CD4-positive, alpha-beta T cell treated with Interleukin-4 for 4 hours (primary cell): ENCODE measurements at regions not wholly inside any gene's neighbourhood (a gene's known extent, or its start where the extent isn't known, plus 50 kb on each side); places are given as distances from the start of the nearest gene placed in this dataset.

ENCODE experiments used
- DNase-seq: peaks from one replicate; pipeline ENCODE4 v3.0.0-alpha.2; 2020

DNA sequence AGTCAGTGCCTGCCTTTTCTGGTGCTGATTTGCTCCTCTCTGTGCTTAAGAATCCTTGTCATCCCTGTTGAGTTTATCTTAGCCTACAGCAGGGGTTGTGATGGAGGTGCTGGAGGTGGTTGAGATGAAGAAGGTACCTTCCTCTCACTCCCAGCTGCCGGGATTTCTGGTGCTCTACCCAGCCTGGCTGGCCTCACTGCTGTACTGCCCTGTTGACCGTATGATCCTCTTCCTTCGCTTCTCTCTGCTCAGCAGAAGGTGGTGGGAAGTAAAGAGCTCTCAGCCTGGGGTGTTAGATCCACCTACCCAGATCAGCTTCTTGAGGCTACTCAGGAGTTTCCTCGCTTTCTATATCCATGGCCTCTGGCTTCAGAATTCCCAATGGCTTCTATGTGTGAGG lies 101.0 kb upstream of the NXT1 start:
- no peak for DNase-seq

DNA sequence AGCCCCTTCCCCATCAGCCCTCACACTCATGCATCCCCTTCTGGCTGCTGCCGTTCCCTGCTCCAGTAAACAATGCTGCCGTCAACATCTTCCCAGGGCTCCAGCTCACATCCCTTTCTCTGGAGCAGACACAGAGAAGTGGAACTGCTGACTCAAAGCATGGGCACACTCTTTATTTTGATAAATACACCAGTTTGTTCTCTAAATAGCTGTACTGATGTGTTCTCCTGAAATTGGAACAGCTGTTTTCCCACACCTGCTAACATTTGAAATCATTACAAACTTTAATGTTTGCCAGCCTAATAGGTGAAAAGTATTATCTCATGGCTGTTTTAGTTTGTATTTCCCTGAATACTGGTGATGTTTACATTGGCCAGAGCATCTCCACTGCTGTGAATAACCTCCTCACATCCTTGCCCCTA lies 102.1 kb upstream of the NXT1 start:
- DNase-seq: no peak

DNA sequence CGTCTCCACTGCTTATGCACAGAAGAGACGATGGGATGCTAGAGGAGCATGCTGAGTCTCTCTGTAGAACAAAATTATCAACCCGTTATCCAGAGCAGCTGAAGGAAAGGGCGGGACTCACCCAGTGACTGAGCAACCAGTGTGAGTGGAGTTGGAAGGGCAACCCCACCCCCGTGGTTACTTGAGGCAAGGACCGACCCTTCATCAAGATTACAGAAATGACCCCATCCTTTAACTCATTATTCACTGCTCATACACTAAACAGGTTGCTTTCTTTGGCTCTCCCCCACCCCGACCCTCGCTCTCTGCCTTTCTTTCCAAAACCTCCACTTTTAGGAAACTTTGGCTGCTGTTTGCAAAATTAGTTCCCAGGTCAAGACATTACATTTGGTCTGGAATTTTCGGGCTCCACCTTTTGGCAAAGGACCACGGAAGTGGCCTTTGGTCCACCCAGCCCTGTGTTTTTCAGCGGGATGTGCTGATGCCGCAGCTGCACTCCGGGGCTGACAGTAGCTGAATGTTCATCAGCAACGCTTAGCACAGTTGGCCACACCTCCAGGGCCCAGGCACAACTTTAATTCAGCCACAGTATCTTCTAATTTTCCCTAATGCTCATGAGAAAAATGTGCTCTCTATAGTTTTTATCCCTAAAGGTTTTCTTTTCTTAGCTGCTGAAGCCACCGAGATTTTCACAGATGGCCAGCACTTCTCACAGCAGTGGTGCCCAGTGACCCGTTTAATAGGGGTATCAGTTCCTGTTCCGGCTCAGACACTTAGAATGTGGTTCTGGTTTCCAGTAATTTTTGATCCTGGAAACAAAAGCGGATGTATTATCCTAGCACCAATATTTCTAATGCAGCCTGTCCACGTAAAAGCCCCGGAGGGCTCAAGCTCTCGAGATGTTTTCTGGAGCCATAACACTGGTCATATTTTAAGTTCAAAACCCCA lies 103.6 kb upstream of the NXT1 start:
- DNase-seq: no peak

DNA sequence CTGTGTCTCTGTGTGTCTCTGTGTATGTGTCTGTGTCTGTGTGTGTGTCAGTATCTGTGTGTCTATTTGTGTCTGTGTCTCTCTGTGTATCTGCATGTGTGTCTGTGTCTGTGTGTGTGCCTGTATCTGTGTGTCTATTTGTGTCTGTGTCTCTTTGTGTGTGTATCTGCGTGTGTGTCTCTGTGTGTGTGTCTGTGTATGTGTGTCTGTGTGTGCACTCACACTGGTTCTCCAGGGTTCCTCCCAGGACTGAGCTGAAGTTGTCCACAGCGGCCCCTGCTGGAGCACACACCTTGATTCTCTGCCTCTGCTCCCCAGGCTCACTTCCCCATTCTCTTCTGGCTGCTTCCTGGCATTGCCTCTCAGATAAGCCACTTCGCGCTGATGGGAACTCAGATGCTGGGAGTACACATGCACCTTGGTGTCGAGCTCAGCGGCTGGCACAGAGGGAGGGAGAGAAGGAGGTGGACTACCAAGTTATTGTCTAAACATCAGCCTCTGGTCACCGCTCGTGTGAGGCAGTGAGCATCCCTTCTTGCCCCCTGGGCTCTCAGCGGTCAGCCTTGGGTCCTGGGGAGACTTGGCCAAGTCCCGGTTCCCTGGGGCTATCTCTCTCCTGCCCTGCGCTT lies 104.9 kb upstream of the NXT1 start:
- peak; percentile 4 for DNase-seq

DNA sequence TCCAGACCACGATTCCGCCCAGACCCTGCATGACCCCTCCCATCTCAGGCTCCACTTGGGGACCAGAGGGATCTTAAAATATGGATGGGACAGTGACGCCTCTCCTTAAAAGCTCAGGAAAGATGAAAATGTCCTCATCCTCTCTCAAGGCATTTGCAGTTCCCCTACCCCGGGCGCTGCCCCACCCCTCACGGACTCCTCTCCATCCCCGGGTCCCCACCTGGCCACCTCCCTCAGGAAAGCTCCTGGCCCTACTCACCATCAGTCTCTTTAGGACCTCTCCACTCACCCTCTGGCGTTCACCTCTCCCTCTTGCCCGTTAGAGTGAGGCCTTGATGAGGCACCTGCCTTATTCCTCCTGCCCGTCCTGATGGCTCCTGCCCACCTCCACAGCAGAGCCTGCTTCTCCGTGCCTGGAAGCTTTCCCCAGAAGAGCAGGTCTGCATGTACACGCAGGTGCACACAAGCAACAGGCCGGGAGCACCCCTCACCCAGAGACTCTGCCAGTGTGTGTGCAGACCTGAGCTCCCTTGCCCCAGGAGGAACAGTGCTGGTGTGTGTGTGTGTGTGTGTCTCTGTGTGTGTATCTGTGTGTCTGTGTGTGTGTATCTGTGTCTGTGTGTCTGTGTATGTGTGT lies 105.6 kb upstream of the NXT1 start:
- no peak for DNase-seq

DNA sequence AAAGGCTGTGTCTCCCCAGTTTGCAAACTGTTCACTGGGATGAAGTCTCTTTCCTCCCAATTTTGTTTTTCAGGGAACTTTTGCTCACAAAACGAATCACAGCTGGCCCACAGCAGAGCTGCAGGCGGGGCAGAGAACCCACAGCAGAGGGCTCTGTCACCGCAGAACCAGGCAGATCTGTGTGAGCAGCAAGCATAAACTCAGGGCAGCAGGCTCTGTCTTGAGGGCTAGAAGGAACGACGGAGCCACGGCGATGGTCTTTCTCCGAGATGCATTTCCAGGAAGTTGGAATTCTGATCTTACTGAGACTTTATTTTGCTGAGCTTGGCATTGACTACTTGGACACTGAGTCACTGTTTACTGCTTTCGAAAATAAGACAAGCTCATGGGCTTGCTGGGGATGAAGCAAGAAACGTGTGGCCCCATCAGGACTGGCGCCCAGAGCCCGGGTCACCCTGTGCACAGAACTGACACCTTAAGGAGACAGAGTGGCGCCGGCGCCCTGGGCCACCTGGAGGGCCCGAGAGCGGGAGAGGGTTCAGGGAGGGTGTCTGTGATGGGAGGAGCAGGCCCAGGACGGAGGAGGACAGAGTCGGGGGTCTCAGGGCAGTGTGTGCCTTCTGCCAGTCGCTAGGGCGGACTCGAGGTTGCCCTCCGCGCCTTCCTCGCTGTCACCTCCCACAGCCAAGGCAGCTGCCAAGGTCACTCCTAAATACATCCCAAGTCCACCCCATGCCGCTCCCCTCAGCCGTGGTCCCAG lies 106.3 kb upstream of the NXT1 start:
- no peak for DNase-seq

DNA sequence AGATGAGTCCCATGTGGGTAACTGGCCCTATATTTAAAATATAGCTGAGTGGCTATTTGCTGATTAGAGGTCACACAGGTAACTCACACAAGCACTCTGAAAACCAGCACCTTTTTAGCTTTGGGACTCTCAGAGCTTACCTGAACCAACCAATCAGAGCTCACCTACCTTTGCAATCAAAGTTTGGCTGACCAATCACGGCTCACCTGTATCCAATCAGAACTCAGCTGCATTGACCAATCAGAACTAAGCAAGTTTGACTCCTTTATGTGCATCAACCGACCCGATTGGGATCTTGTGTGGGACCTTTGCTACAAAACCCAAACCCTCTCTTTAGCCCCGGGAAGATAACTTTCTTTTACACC lies 106.8 kb upstream of the NXT1 start:
- no peak for DNase-seq

DNA sequence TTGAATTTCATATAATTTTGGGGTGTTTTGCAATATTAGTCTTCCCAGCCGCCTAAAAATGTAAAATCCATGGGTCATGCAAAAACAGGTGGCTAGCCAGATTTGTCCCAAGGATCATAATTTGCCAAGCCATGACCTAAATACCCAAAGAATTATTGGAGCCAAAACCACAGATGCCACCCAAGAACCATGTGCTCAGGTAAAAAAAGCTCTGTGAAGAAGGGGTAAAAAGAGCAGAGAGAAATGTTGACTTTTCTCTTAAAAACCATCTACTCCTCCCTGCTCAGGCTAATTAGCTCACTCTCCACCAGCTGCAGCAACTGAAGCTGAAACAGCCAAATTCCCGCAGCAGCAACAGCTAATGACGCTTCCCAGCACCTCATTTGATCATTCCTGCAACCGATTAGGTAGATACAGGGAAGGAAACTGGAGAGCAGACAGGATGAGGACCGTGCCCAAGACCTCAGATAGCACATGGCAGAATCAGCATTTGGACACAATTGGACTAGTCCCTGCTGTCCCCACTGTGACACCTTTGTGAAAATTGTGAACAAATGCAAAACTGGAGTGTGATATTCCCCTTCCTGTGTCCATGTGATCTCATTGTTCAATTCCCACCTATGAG lies 107.9 kb upstream of the NXT1 start:
- DNase-seq: no peak

DNA sequence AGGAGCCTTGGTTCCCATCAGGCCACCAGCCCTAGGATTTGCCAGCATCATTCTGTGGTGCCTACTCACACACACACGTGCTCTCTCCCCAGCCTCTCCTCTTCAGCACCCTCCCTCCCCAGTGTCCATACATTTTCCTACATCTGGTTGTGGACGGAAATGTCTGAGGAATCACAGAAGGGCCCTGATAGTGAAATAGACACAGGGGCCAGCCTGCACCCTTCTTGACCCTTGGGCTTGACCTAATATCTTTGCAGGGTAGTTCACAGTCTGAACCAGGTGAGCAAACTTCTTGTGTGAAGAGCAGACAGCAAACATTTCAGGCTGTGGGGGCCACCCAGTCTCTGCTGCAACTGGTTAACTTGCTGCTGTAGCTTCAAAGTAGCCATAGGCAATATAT lies 108.5 kb upstream of the NXT1 start:
- DNase-seq: no peak

DNA sequence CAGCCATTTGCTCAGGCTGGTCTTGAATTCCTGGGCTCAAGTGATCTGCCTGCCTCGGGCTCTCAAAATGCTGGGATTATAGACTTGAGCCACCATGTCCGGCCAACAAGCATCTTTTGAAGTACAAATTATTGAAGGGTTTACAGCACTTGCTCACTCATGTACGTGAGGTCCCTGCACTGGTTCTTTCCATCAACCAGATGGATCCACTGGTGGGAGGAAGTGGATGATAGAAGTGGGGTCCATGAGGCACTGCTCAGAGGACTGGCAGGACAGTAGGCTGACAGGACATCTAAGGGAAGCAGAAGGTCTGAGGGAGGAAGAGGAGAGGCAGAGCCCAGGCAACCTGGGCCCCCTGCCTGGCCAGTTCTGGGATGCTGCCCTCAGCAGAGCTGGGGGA lies 109.2 kb upstream of the NXT1 start:
- DNase-seq: no peak

DNA sequence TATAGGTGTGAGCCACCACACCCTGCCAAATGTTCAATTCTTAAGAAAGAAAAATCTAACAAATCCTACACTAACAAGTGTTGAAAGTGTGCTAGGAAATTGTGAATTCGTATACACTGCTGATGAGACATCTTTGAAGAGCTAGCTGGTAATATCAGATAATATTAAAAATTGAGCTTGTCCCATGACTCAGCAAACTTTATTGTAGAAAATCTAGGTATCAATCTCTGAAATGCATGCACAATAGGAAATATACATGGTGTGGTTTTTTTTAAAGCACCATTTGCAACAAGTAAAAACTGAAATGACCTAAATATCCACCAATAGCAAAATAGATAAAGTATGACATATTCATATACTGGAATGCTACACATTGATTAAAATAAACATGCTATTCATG lies 110.1 kb upstream of the NXT1 start:
- DNase-seq: no peak

DNA sequence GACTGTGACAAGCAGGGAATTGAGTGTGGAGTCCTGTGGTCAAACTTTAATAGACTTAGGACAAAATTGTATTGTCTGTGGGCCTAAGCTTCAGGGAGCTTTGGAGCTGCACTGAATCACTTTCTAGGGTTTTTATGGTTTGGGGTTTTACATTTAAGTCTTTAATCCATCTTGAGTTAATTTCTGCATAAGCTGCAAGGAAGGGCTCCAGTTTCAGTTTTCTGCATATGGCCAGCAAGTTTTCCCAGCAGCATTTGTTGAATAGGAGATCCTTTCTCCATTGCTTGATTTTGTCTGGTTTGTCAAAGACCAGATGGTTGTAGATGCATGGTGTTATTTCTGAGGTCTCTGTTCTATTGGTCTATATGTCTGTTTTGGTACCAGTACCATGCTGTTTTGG lies 113.4 kb upstream of the NXT1 start:
- DNase-seq: no peak

DNA sequence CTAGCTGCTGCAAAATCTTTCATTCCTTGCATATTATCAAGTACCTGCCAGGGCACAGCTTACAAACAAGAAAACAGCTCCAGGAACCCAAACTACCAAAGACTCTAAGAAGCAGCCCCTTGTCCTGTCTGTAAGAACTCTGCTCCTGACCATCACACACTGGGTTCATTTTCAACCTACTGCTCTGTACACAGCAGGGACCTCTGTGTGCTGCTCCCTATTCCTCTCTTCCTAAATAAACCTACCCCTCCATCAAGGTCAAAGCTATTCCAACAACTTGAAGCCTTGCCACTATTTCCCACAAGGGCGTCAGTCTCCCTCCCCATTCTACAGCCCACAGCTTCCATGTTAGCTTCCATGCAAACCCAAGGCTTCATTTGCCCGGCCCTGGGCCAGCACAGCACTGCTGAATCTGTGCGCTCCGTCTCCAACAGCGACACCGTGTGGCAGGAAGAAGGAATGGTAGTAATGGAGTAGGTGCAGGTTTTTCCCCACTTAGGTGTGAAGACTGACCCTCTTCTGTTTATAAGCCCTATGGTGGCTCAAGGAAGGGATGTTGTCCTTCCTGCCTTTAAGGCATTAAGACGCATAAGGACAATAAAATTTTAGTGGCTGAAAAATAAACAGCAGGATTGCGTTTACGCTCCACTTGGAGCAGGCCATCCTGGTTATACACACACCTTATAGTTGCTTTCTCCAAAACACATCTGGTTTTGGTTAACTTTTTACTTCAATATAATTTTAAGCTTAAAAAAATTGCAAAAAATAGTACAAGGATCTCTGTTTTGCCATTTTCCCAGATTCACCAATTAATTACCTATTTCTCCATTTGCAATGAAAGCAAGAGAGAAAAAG lies 115.2 kb upstream of the NXT1 start:
- DNase-seq: no peak

DNA sequence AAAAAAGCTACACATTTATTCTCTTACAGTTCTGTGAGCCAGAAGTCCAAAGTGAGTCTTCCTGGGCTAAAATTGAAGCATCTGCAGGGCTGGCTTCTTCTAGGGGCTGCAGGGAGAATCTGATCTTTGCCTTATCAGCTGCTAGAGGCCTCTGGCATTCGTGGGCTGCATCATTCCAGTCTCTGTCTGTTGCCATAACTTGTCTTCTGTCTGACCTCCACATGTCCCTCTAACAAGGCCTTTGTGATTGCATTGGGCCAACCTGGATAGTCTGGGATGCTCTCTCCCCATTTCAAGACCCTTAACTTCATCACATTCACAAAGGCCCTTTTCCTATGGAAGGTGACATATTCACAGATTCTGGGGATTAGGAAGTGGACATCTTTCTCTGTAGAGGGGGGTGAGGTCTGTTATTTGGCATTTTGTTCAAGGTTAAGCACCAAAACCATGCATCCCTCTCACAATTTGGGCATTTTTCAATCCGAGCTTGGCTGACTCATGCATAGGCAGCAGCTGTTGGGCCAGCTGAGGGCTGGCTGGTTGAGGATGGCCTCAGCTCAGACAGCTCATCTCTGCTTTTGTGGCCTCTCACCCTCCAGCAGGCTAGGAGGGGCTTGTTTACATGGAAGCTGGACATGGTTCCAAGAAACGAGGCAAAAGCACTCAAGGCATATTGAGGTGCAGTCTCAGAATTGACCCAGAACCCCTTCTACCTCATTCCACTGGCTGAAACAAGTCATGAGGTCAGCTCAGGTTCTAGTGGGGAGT lies 116.1 kb upstream of the NXT1 start:
- no peak for DNase-seq

DNA sequence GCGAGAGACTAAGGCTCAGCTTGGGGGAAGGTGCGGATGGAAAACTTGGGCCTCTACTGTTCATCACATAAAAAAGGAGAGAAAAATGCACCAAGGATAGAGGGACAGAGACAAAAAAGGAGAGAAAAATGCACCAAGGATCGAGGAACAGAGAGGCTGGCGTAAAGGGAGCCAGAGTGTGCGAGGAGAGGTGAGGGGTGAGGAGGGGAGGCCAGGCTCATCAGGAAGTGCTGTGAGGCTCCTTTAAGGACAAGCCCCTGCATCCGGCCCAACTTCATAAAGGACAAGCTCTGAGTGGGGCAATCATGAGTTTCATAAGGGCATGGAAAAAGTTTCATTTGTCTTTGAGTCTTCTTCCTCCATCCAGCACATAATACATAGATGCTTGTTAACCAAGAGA lies 117.2 kb upstream of the NXT1 start:
- no peak for DNase-seq

DNA sequence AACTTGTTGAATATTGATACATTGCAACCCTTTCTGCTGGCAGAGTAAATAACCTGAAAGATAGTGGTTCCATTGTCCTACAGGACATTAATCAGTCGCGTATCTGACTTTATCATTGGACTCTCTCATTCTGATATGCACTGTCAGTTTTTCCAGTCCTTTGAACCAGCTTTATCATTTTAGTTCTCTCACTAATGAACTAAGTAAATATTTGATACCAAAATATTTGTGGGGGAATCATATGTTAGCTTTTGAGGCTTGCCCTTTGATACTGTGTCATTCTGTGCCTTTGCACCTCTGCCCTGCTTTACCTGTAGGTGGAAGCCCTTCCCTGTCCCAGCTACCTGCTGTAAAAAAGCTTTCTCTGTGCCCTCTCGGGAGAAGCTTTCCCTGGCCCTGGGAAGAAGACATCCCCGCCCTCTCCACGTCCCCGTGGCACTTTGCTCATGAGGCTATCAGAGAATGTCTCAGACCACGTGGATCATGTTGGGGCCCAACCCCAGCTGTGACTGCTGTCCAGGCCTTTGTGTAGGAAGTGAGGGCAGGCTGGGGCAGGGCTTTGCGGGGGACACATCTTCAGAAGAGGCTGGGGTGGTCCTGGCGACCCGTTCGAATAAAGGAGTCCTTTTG lies 117.8 kb upstream of the NXT1 start:
- DNase-seq: no peak

DNA sequence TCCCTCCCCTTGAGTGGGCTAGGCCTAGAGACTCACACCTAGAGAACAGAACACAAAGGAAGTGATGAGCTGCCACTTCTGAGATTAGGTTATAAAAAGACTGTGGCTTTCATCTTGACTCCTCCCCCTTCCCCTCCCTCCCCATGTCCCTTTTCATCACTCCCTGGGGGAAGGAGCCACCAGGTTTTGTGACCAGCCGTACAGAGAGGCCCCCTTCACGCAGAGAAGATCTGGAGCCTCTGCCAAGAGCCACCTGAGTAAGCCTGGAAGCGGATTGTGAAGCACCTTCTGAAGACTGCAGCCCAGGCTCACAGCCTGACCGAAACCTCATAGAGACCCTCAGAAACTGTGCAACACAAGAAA lies 118.4 kb upstream of the NXT1 start:
- DNase-seq: no peak

DNA sequence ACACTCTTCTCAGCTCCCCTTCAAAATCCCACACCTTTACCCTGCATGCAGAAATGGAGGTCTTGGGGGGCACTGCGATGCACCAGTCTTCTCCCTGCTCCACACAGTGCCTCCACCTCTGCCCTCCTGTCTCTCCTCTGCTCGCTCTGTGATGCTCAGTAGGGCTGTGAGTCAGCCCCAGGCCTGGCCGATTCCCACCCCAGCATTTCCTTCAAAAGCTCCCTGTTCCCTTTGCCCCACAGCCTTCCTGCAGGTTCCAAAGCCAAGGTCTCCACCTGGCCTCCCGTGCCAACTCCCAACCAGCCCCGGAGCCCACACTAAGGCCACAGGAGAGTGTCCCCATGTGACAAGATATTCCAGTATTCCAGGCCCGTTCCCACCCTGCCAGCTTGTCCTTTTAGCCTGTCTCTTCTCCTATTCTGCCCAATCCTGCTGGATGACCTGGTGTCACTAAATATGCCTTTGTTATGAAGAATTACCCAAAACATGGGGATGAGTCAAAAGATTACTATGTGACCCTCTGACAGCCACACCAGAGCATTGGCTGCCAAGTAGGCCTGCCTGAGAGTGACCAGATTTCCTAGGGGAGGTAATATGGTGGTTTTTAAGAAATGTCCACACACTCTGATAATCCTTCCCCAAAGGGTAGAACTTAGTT lies 118.9 kb upstream of the NXT1 start:
- DNase-seq: no peak

DNA sequence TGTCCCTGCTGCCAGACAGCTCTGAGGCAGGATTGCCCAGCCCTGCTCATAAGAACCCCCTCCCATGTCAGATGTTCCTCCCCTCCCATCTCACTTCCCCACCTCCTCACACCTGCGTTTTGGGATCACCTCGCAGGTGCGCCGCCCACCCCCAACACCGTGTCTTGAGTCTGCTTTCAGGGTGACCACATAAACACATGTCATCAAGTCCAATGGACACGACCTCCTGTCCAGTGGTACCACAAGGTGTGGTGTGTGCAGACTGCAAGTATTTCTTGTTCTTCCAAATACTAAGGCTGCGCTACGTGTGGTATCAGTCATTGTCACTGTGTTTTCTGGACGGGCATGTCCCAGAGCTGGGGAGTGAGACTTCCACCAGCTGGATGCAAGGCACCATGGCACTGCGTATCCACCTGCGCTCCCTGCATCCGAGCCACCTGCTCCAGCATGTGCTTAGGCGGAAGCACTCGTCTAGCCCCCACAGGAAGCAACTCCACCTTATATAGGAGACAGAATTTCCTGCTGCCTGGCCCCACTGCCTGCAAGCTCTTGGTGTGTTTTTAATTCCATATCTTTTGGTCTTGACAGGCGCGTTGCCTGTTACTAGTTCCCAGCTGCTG lies 119.7 kb upstream of the NXT1 start:
- no peak for DNase-seq

DNA sequence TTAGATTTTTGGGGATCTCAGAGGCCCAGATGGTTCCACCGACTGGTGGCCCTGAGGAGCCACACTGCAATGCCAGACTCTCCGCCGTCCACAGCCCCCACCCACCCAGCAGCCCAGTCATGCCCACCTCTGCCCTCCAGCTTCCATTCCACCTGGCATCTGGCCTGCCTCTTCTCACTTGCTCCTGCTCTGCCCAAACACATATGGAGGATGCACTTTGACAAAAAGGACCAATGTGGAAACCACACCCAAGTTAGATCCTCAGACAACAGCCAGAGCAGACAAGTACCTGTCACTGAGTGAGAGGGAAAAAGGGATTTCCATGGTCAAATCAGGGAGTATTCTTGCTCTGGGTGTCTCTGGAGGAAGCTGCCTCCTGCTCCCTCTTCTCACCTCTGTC lies 120.6 kb upstream of the NXT1 start:
- DNase-seq: no peak
